ENCODE measurements at regions not wholly inside any gene's neighbourhood (a gene's known extent, or its start where the extent isn't known, plus 50 kb on each side); places are given as distances from the start of the nearest gene placed in this dataset.
"Not testable (repeated sequence)": the region's sequence is repeated elsewhere in the genome, so short reads cannot be mapped to it uniquely, and the experiment has no call there.

DNA sequence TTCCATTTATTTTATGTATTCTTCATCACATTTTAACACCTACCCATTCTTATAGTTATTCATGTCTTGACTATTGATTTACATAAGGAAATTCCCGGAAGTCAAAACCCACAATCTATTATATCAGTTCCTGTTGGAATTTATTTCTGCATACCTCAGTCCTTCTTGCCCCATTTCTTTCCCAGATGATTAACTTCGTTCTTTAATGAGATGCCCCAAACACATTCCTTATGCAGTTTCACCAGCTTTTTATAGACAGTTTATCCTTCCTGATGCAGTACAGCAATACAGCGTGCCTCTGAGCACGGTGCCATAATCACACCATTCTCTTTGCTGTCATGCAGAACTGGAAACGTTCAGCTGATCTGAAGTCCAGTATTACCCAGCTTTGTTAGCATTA, 175.8 kb upstream of the NANOGP8 start:
- no peaks in the 10 kb centered on the region for H3K4me1 ChIP-seq
- intact Hi-C loops (cut with DNase I; ENCODE audit: low total_unique reads) = no loop called here
- no peaks in the 10 kb centered on the region for H3K36me3 ChIP-seq
- TF ChIP-seq, protein P1, sequence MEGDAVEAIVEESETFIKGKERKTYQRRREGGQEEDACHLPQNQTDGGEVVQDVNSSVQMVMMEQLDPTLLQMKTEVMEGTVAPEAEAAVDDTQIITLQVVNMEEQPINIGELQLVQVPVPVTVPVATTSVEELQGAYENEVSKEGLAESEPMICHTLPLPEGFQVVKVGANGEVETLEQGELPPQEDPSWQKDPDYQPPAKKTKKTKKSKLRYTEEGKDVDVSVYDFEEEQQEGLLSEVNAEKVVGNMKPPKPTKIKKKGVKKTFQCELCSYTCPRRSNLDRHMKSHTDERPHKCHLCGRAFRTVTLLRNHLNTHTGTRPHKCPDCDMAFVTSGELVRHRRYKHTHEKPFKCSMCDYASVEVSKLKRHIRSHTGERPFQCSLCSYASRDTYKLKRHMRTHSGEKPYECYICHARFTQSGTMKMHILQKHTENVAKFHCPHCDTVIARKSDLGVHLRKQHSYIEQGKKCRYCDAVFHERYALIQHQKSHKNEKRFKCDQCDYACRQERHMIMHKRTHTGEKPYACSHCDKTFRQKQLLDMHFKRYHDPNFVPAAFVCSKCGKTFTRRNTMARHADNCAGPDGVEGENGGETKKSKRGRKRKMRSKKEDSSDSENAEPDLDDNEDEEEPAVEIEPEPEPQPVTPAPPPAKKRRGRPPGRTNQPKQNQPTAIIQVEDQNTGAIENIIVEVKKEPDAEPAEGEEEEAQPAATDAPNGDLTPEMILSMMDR (IDR thresholded peaks at IDR 0.05) = no peak
- no peak for DNase-seq
- no peak overlapping the region for H3K27ac ChIP-seq
- no peaks in the 10 kb centered on the region for H3K9me3 ChIP-seq
- no peaks in the 10 kb centered on the region for H3K27me3 ChIP-seq
- H3K4me3 ChIP-seq = no peak overlapping the region

DNA sequence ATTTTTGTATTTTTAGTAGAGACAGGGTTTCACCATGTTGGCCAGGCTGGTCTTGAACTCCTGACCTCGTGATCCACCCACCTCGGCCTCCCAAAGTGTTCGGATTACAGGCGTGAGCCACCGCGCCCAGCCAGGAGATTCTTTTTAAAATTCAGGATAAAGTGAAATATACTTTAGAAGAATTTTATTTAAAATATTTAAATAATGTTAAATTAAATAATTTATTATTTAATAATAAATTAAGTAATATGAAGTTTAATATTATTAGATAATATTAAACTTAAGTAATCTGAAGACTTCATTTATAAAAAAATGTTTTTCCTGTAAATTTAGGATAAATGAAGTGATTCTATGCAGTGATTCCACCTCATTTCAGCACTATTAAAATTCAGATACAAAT, 175.2 kb upstream of the NANOGP8 start:
- H3K27ac ChIP-seq; H3K4me3 ChIP-seq; H3K27me3 ChIP-seq; H3K4me1 ChIP-seq; H3K9me3 ChIP-seq; H3K36me3 ChIP-seq; DNase-seq; intact Hi-C loops (cut with DNase I; ENCODE audit: low total_unique reads): not testable (repeated sequence)

DNA sequence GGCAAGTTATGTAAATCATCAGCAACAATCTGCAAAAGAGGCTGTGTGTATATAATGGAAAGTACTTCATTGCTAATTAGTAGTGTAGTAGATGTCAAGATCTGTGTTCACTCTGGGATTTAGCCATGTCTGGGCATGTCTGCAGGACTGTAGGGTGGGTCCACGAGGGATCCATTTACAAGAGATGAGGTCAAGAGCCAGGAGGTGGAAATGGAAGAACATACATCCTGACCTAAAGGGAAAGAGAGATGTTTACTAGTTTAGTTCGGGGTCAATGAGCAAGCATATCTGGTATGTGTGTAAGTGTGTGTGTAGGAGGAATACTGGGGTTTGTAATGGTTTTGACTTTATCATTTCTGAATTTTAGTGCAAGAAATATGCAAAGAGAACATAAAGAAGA, 171.5 kb upstream of the NANOGP8 start:
- no peak for DNase-seq
- intact Hi-C loops (cut with DNase I; ENCODE audit: low total_unique reads) = no loop called here
- H3K36me3 ChIP-seq = no peaks in the 10 kb centered on the region
- no peaks in the 10 kb centered on the region for H3K9me3 ChIP-seq
- no peaks in the 10 kb centered on the region for H3K27me3 ChIP-seq
- H3K27ac ChIP-seq = no peak overlapping the region
- TF ChIP-seq, protein P1 (IDR thresholded peaks at IDR 0.05) = no peak
- no peak overlapping the region for H3K4me3 ChIP-seq
- H3K4me1 ChIP-seq = no peaks in the 10 kb centered on the region

DNA sequence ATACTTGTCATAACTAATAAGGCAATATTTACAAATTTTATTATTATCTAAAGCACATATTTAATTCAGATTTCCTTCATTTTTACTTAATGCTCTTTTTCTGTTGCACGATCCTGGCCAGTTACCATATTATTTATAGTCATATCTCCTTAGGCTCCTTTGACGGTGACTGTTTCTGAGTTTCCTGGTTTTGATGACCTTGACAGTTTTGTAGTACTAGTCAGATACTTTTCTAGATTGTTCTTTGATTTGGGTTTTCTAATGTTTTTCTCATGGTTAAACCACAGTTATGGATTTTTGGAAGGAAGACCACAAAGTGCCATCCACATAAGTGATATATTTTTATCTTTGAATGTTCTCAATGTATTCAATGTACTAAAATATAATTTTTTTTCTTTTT, 171.0 kb upstream of the NANOGP8 start:
- Histone ChIP-seq H3K4me1 (no peaks in the 10 kb centered on the region), H3K27ac (no peak overlapping the region), H3K4me3 (no peak overlapping the region), H3K9me3 (no peaks in the 10 kb centered on the region), H3K27me3 (no peaks in the 10 kb centered on the region), H3K36me3 (no peaks in the 10 kb centered on the region)
- no peak for DNase-seq
- TF ChIP-seq, protein P1 (IDR thresholded peaks at IDR 0.05) = no peak
- intact Hi-C loops (cut with DNase I; ENCODE audit: low total_unique reads) = no loop called here

DNA sequence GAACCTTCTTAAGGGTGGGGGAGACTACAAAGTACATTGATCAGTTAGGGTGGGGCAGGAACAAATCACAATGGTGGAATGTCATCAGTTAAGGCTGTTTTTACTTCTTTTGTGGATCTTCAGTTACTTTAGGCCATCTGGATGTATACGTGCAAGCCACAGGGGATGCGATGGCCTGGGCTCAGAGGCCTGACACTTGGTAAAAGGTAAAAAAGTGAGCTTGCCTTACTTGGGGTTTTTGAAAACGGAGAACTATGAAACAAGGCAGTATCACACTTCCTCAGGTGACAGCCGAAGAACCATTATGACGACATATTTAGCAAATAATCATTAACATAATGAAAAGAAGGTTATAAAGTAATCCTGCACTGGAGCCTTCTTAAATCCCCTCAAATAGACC, 169.8 kb upstream of the NANOGP8 start:
- H3K9me3 ChIP-seq; H3K27me3 ChIP-seq; DNase-seq; H3K4me1 ChIP-seq; H3K4me3 ChIP-seq; intact Hi-C loops (cut with DNase I; ENCODE audit: low total_unique reads); H3K36me3 ChIP-seq; H3K27ac ChIP-seq: not testable (repeated sequence)

DNA sequence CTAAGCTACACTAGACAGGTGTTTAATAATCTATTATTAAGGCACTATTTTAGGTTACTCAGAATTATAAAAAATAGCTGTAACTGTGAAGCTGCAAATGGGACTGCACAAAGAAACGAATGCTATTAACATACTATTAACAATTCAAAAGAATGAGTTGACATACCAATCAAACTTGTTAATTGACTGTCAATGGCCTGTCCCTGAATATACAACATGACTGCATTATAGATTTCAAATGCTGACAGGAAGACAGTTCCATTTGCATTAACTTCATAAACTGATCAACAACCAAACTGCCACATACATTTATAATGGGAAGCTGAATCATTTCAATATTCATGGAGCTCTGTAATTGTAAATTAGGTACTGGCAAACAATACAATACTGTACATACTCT, 169.0 kb upstream of the NANOGP8 start:
- H3K4me3 ChIP-seq = no peak overlapping the region
- no peaks in the 10 kb centered on the region for H3K4me1 ChIP-seq
- no peaks in the 10 kb centered on the region for H3K27me3 ChIP-seq
- intact Hi-C loops (cut with DNase I; ENCODE audit: low total_unique reads) = no loop called here
- TF ChIP-seq, protein P1 (IDR thresholded peaks at IDR 0.05) = no peak
- H3K36me3 ChIP-seq = no peaks in the 10 kb centered on the region
- DNase-seq = no peak
- no peak overlapping the region for H3K27ac ChIP-seq
- no peaks in the 10 kb centered on the region for H3K9me3 ChIP-seq

DNA sequence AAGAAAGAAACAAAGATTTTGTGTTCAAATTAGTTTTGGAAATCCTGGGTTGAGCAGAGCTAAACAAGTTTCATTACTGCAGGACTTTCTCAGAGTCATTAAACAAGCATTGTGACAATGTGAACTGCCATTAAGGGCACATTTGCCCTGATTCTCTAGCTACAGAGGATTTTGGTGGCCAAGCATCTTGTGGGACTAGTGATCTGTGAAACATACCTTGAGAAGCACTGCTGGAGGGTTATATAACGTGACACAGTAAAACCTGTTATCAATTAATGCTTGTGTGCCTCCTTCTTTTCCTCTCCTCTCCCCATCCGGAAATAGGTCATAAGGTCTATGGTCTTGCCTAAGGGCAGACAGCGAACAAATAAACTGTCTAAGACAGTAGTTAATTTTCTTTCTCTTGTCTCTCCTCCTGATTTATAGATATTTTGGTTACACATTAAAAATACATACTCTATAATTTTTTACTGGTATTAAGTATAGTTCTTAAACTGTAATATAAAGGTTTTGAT, 167.3 kb upstream of the NANOGP8 start:
- no peaks in the 10 kb centered on the region for H3K9me3 ChIP-seq
- TF ChIP-seq, protein P1 (IDR thresholded peaks at IDR 0.05) = no peak
- no peaks in the 10 kb centered on the region for H3K36me3 ChIP-seq
- H3K27me3 ChIP-seq = no peaks in the 10 kb centered on the region
- H3K27ac ChIP-seq = no peak overlapping the region
- no peaks in the 10 kb centered on the region for H3K4me1 ChIP-seq
- no peak for DNase-seq
- no peak overlapping the region for H3K4me3 ChIP-seq
- intact Hi-C loops (cut with DNase I; ENCODE audit: low total_unique reads) = no loop called here
